ENCODE measurements at regions not wholly inside any gene's neighbourhood (a gene's known extent, or its start where the extent isn't known, plus 50 kb on each side); places are given as distances from the start of the nearest gene placed in this dataset.

GRCh38 chr3:40846451-40846850, 321.7 kb downstream of the ZNF621 start:
- Histone ChIP-seq H2AFZ (ENCODE audit: low read depth, low read length) (no peak overlapping the region), H3K4me1 (replicated peaks in 1 of 2; ENCODE audit: control insufficient read depth in 2 of 2, insufficient read depth in 2 of 2, low read length in 2 of 2) (no peaks in the 10 kb centered on the region), H3K27me3 (ENCODE audit: control insufficient read depth in 2 of 2, insufficient read depth in 2 of 2, low read length in 2 of 2) (peaks cover 0 to 3% of the 10 kb centered on the region in 2 experiments; a peak in 1 of 5 replicates), H3K9me3 (replicated peaks; ENCODE audit: control insufficient read depth, insufficient read depth, low read depth, low read length) (no peaks in the 10 kb centered on the region), H3K4me3 (no peak overlapping the region), H3K9ac (ENCODE audit: insufficient read depth in 1 of 2, low read depth in 2 of 2, low read length in 2 of 2) (no peak overlapping the region), H3K9me1 (ENCODE audit: control insufficient read depth, insufficient read depth, low read length) (no peaks in the 10 kb centered on the region), H3K79me2 (ENCODE audit: control insufficient read depth, insufficient read depth, low read length) (no peaks in the 10 kb centered on the region), H3K27ac (ENCODE audit: extremely low read depth, low read depth, low read length) (no peak overlapping the region), H4K20me1 (replicated peaks; ENCODE audit: control insufficient read depth, insufficient read depth, low read length) (no peaks in the 10 kb centered on the region), H3K36me3 (ENCODE audit: control insufficient read depth, insufficient read depth, low read length) (no peaks in the 10 kb centered on the region), H3K4me2 (ENCODE audit: insufficient read depth, low read length) (no peak overlapping the region)
- no peak for ATAC-seq
- 0% methylated on average over 1 of the region's 1 CpG for WGBS (ENCODE audit: insufficient coverage, low coverage, missing lambda C conversion rate)
- no peak for FAIRE-seq
- ChIA-PET CTCF (ENCODE audit: low intra/inter-chr PET ratio) (no interaction called here), POLR2A (no interaction called here)
- DNase-seq (ENCODE audit: extremely low read depth in 1 of 4, low spot score in 3 of 4): no peak
- intact Hi-C loops (cut with micrococcal nuclease) (no loop called here), in situ Hi-C loops (cut with MboI) (no loop called here)
- BruUV-seq (replicated peaks): no TSS peak
- TF ChIP-seq TFAM (CRISPR knock-in tag; conservative IDR thresholded peaks at IDR 0.05): no peak
- no peak for TF ChIP-seq NCOA1 (IDR thresholded peaks at IDR 0.05; ENCODE audit: low read depth)
- no peak for TF ChIP-seq E2F8 (IDR thresholded peaks at IDR 0.05; ENCODE audit: low read depth, partially characterized antibody)
- no peak for TF ChIP-seq ZNF134 (CRISPR knock-in tag; conservative IDR thresholded peaks at IDR 0.05)
- TF ChIP-seq SUPT5H (IDR thresholded peaks at IDR 0.05): no peak
- no peak for TF ChIP-seq PYGO2 (tag; IDR thresholded peaks at IDR 0.05)
- no peak for TF ChIP-seq FOXJ2 (tag; IDR thresholded peaks at IDR 0.05)
- TF ChIP-seq, protein P1, sequence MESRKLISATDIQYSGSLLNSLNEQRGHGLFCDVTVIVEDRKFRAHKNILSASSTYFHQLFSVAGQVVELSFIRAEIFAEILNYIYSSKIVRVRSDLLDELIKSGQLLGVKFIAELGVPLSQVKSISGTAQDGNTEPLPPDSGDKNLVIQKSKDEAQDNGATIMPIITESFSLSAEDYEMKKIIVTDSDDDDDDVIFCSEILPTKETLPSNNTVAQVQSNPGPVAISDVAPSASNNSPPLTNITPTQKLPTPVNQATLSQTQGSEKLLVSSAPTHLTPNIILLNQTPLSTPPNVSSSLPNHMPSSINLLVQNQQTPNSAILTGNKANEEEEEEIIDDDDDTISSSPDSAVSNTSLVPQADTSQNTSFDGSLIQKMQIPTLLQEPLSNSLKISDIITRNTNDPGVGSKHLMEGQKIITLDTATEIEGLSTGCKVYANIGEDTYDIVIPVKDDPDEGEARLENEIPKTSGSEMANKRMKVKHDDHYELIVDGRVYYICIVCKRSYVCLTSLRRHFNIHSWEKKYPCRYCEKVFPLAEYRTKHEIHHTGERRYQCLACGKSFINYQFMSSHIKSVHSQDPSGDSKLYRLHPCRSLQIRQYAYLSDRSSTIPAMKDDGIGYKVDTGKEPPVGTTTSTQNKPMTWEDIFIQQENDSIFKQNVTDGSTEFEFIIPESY (CRISPR knock-in tag; IDR thresholded peaks at IDR 0.05): no peak
- no peak for TF ChIP-seq STAT6 (CRISPR knock-in tag; IDR thresholded peaks at IDR 0.05)
- TF ChIP-seq NFRKB (IDR thresholded peaks at IDR 0.05; ENCODE audit: low read depth): no peak
- TF ChIP-seq GTF2B (IDR thresholded peaks at IDR 0.05; ENCODE audit: extremely low read depth, insufficient read length): no peak
